Neural cell (in vitro differentiated cells): ENCODE measurements at regions not wholly inside any gene's neighbourhood (a gene's known extent, or its start where the extent isn't known, plus 50 kb on each side); places are given as distances from the start of the nearest gene placed in this dataset.

Source experiments
- EP300 ChIP-seq: fragments of 450-650 bp; conservative IDR thresholded peaks from 2 replicates; pipeline ENCODE4 v1.6.1; 2014; ENCODE audit warnings: antibody characterized with exemption, mild to moderate bottlenecking, moderate library complexity; ENCODE audit not compliant: poor library complexity, severe bottlenecking
- EZH2 ChIP-seq: fragments of 200-600, 300-800 bp; shearing (Covaris generic), sonication (generic); IDR thresholded peaks from 2 replicates; pipeline ENCODE4 v1.6.1; 2014; ENCODE audit warnings: antibody characterized with exemption, low read length, borderline replicate concordance, mild to moderate bottlenecking; ENCODE audit not compliant: insufficient read depth, poor library complexity, severe bottlenecking
- MXI1 ChIP-seq: fragments of 450-650 bp; conservative IDR thresholded peaks from 2 replicates; pipeline ENCODE4 v1.6.1; 2014; ENCODE audit warnings: antibody characterized with exemption, mild to moderate bottlenecking; ENCODE audit not compliant: poor library complexity, severe bottlenecking
- POLR2AphosphoS5 ChIP-seq: IDR thresholded peaks from 2 replicates; pipeline ENCODE4 v1.6.1; 2012
- RAD21 ChIP-seq: fragments of 450-650 bp; conservative IDR thresholded peaks from 2 replicates; pipeline ENCODE4 v1.6.1; 2014; ENCODE audit warnings: antibody characterized with exemption, mild to moderate bottlenecking, moderate library complexity
- TF ChIP-seq, protein P1 (sequence below): IDR thresholded peaks from 2 replicates; pipeline ENCODE4 v1.6.1; 2012; ENCODE audit warnings: borderline replicate concordance
- TF ChIP-seq, protein P2 (sequence below): fragments of 450-650 bp; IDR thresholded peaks from 2 replicates; pipeline ENCODE4 v1.5.1; 2014; ENCODE audit warnings: antibody characterized with exemption, mild to moderate bottlenecking, moderate library complexity; ENCODE audit not compliant: poor library complexity, severe bottlenecking

DNA sequence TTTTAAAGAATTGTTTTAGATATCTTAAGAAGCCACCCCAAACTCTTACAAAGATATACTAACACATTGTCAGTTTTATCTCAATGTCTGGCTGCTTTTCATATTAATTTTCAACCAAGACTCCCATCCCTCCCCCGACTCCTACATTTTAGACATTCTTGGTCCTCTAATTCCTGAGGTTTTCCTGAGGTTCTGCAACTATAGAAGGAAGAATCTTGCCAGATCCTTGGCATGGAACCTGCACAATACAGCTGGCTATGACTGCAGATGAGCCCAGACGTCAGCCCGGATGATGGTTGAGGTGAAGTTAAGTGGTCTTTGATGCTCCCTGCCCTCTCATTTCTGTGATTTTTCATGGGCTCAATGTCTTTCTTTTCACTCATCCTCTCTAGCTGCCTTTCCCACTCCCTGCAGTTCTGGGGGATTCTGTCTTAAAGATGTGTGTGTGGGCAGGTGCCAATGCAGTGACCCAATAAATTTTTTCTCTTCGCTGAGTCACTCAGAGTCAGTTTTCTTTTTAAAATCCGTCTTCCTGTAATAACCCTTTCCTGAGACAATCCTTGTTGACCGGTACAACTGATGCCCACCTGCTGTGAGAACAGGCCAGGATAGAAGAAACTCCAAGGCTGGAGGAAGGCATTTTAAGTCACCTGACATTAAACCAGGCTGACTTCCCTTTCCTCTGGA lies 237.8 kb upstream of the GAS1 start:
- TF ChIP-seq, protein P1, sequence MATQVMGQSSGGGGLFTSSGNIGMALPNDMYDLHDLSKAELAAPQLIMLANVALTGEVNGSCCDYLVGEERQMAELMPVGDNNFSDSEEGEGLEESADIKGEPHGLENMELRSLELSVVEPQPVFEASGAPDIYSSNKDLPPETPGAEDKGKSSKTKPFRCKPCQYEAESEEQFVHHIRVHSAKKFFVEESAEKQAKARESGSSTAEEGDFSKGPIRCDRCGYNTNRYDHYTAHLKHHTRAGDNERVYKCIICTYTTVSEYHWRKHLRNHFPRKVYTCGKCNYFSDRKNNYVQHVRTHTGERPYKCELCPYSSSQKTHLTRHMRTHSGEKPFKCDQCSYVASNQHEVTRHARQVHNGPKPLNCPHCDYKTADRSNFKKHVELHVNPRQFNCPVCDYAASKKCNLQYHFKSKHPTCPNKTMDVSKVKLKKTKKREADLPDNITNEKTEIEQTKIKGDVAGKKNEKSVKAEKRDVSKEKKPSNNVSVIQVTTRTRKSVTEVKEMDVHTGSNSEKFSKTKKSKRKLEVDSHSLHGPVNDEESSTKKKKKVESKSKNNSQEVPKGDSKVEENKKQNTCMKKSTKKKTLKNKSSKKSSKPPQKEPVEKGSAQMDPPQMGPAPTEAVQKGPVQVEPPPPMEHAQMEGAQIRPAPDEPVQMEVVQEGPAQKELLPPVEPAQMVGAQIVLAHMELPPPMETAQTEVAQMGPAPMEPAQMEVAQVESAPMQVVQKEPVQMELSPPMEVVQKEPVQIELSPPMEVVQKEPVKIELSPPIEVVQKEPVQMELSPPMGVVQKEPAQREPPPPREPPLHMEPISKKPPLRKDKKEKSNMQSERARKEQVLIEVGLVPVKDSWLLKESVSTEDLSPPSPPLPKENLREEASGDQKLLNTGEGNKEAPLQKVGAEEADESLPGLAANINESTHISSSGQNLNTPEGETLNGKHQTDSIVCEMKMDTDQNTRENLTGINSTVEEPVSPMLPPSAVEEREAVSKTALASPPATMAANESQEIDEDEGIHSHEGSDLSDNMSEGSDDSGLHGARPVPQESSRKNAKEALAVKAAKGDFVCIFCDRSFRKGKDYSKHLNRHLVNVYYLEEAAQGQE: no peak
- TF ChIP-seq, protein P2, sequence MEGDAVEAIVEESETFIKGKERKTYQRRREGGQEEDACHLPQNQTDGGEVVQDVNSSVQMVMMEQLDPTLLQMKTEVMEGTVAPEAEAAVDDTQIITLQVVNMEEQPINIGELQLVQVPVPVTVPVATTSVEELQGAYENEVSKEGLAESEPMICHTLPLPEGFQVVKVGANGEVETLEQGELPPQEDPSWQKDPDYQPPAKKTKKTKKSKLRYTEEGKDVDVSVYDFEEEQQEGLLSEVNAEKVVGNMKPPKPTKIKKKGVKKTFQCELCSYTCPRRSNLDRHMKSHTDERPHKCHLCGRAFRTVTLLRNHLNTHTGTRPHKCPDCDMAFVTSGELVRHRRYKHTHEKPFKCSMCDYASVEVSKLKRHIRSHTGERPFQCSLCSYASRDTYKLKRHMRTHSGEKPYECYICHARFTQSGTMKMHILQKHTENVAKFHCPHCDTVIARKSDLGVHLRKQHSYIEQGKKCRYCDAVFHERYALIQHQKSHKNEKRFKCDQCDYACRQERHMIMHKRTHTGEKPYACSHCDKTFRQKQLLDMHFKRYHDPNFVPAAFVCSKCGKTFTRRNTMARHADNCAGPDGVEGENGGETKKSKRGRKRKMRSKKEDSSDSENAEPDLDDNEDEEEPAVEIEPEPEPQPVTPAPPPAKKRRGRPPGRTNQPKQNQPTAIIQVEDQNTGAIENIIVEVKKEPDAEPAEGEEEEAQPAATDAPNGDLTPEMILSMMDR: no peak
- no peak for TF ChIP-seq RAD21
- TF ChIP-seq POLR2AphosphoS5: no peak
- TF ChIP-seq EZH2: no peak
- TF ChIP-seq MXI1: no peak
- no peak for TF ChIP-seq EP300
